ENCODE measurements at regions not wholly inside any gene's neighbourhood (a gene's known extent, or its start where the extent isn't known, plus 50 kb on each side); places are given as distances from the start of the nearest gene placed in this dataset.
"Not testable (repeated sequence)": the region's sequence is repeated elsewhere in the genome, so short reads cannot be mapped to it uniquely, and the experiment has no call there.

GRCh38 chr9:87372356-87372851 is 125.3 kb upstream of the DAPK1 start:
- TF ChIP-seq CTCF (IDR thresholded peaks at IDR 0.05; ENCODE audit: unreplicated experiment) = no peak
- POLR2A ChIA-PET = interaction anchor here (0.8 to 7.3 kb wide), 4 partner anchors 11 to 35 kb away, joined by 3 to 79 read pairs (median 18); no protein-coding TSS in a partner anchor
- H3K9me3 Mint-ChIP-seq (ENCODE audit: unreplicated experiment) = no peaks in the 10 kb centered on the region
- CTCF ChIA-PET = interaction anchor here (0.6 to 5.9 kb wide), 4 partner anchors 13 to 958 kb away, joined by 3 to 36 read pairs (median 6); no protein-coding TSS in a partner anchor
- BruUV-seq (replicated peaks) = no TSS peak
- H3K4me3 Mint-ChIP-seq (ENCODE audit: unreplicated experiment) = no peak overlapping the region
- intact Hi-C loops (cut with micrococcal nuclease) = no loop called here
- H3K36me3 Mint-ChIP-seq (ENCODE audit: insufficient read depth, unreplicated experiment) = no peaks in the 10 kb centered on the region
- no peak overlapping the region for H3K27ac Mint-ChIP-seq (ENCODE audit: low read depth, unreplicated experiment)
- H3K27me3 Mint-ChIP-seq (ENCODE audit: insufficient read depth, unreplicated experiment) = no peaks in the 10 kb centered on the region
- no peak for DNase-seq (ENCODE audit: unreplicated experiment)
- peaks cover 34% of the 10 kb centered on the region for H3K4me1 Mint-ChIP-seq (ENCODE audit: insufficient read depth, unreplicated experiment)

GRCh38 chr9:87374023-87374919 is 123.4 kb upstream of the DAPK1 start:
- CTCF ChIA-PET = interaction anchor here (0.6 to 5.9 kb wide), 14 partner anchors 8 to 746 kb away, joined by 3 to 36 read pairs (median 4); no protein-coding TSS in a partner anchor
- H3K9me3 Mint-ChIP-seq (ENCODE audit: unreplicated experiment); H3K36me3 Mint-ChIP-seq (ENCODE audit: insufficient read depth, unreplicated experiment); BruUV-seq (replicated peaks); H3K27me3 Mint-ChIP-seq (ENCODE audit: insufficient read depth, unreplicated experiment): not testable (repeated sequence)
- peak; percentile 84 for DNase-seq (ENCODE audit: unreplicated experiment)
- Mint-ChIP-seq H3K27ac (ENCODE audit: low read depth, unreplicated experiment) (peak overlapping the region; percentile 94), H3K4me1 (ENCODE audit: insufficient read depth, unreplicated experiment) (peaks cover 34% of the 10 kb centered on the region), H3K4me3 (ENCODE audit: unreplicated experiment) (peak overlapping the region; percentile 63)
- intact Hi-C loops (cut with micrococcal nuclease) = loop anchor here (1.0 kb wide), 2 partner anchors 38 to 289 kb away; no protein-coding TSS in a partner anchor
- POLR2A ChIA-PET = interaction anchor here (0.7 to 7.3 kb wide), 22 partner anchors 8 to 968 kb away, joined by 3 to 79 read pairs (median 8); partner anchors contain the start of gene DAPK1

GRCh38 chr9:87375397-87376073 is 122.1 kb upstream of the DAPK1 start:
- no peaks in the 10 kb centered on the region for H3K36me3 Mint-ChIP-seq (ENCODE audit: insufficient read depth, unreplicated experiment)
- no TSS peak for BruUV-seq (replicated peaks)
- CTCF ChIA-PET = interaction anchor here (0.6 to 5.9 kb wide), 10 partner anchors 9 to 287 kb away, joined by 3 to 36 read pairs (median 5); partner anchors contain the start of gene DAPK1

More at GRCh38 chr9:87375397-87376073, 122.1 kb upstream of the DAPK1 start:
- no peak for TF ChIP-seq CTCF (IDR thresholded peaks at IDR 0.05; ENCODE audit: unreplicated experiment)
- H3K9me3 Mint-ChIP-seq (ENCODE audit: unreplicated experiment) = no peaks in the 10 kb centered on the region
- no peaks in the 10 kb centered on the region for H3K27me3 Mint-ChIP-seq (ENCODE audit: insufficient read depth, unreplicated experiment)
- POLR2A ChIA-PET = interaction anchor here (0.7 to 7.3 kb wide), 18 partner anchors 7 to 969 kb away, joined by 3 to 79 read pairs (median 10); partner anchors contain the start of gene DAPK1
- peak; percentile 91 for DNase-seq (ENCODE audit: unreplicated experiment)
- intact Hi-C loops (cut with micrococcal nuclease) = loop anchor here (1.0 kb wide), 2 partner anchors 89 to 120 kb away; no protein-coding TSS in a partner anchor
- peaks cover 34% of the 10 kb centered on the region for H3K4me1 Mint-ChIP-seq (ENCODE audit: insufficient read depth, unreplicated experiment)
- peak overlapping the region; percentile 85 for H3K27ac Mint-ChIP-seq (ENCODE audit: low read depth, unreplicated experiment)
- peak overlapping the region; percentile 26 for H3K4me3 Mint-ChIP-seq (ENCODE audit: unreplicated experiment)
